T47D (cell line): ENCODE measurements at regions not wholly inside any gene's neighbourhood (a gene's known extent, or its start where the extent isn't known, plus 50 kb on each side); places are given as distances from the start of the nearest gene placed in this dataset.

Source experiments
- DNase-seq, 2 experiments: peaks; one replicate each; pipeline versions ENCODE4 v3.0.0 to v3.0.0-alpha.2; 2011 to 2012; ENCODE audit warnings: low read depth in 1 of 2, low spot score in 1 of 2
- JUND ChIP-seq: IDR thresholded peaks from 2 replicates; pipeline ENCODE4 v1.6.1; 2012; ENCODE audit warnings: low read depth
- in situ Hi-C: cut with HindIII; loops from 2 replicates; pipeline ENCODE4 v1.10.0; 2016; ENCODE audit warnings: low sequenced_read_pairs, low pct_unique_long_range_greater_than_20kb

- in situ Hi-C loops, result no loop called here
- no peak for TF ChIP-seq JUND
- DNase-seq, result no peak
Measured at GRCh38 chrX:40462795-40463194, 118.0 kb upstream of the ATP6AP2 start.

DNA sequence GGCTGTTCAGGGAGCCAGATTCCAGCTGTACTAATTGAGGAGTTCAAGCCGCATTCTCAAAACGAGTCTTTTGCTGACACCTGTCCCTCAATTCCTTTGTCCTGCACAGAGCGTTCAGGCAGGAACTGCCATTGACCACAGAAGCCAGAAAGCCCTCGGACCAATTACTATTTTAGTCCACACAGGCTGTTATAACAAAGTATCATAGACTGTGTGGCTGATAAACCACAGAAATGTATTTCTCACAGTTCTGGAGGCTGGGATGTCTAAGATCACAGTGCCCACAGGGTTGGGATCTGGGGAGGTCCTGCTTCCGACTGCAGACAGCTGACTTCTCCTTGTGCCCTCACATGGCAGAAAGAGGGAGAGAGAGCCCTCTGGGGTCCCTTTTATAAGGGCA, 119.8 kb upstream of the ATP6AP2 start:
- DNase-seq, result no peak
- in situ Hi-C loops, result no loop called here
- no peak for TF ChIP-seq JUND

DNA sequence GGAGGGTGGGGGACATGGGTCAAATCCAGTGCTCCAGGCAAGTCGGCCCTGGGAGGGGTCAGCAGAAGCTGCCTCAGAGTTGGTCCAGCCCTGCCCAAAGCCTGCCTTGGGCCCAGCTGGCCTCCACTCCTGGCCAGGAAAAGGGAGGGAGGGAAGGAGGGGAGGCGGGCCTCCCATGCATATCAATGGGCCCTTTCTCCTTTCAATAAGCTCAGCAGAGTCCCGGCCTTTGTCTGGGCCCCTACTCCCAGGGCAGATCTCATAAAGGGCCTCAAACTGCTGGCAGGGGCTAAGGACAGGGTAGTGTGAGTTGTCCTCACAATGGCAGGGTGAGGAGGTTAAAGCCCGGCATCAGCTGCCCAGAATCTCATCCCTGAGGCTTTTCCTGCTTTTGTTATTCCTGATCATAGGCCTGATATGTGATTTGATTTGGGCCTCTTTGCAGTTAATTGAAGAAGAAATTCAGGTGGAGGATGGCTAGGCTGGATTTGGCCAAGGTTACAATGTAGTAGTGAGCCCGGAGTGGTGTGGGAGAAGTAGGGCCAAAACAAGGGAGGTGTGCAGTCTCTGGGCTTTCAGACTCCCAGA, 121.1 kb upstream of the ATP6AP2 start:
- TF ChIP-seq JUND, result no peak
- DNase-seq, result no peak
- in situ Hi-C loops, result no loop called here

GRCh38 chrX:40457406-40457805, 123.4 kb upstream of the ATP6AP2 start:
- in situ Hi-C loops, result no loop called here
- DNase-seq, result no peak
- no peak for TF ChIP-seq JUND

- TF ChIP-seq JUND, result no peak
- no peak for DNase-seq
Measured at GRCh38 chrX:40452031-40452430, 128.7 kb upstream of the ATP6AP2 start.

GRCh38 chrX:40449956-40450706, 130.6 kb upstream of the ATP6AP2 start:
- in situ Hi-C loops, result no loop called here
- TF ChIP-seq JUND, result no peak
- no peak for DNase-seq

More at GRCh38 chrX:40452031-40452430, 128.7 kb upstream of the ATP6AP2 start:
- in situ Hi-C loops, result no loop called here

- DNase-seq, result no peak
- TF ChIP-seq JUND, result no peak
- in situ Hi-C loops, result no loop called here
Measured at GRCh38 chrX:40449396-40449795, 131.4 kb upstream of the ATP6AP2 start.

GRCh38 chrX:40448793-40449192, 132.0 kb upstream of the ATP6AP2 start:
- no peak for DNase-seq
- no peak for TF ChIP-seq JUND

GRCh38 chrX:40446921-40447320, 133.8 kb upstream of the ATP6AP2 start:
- in situ Hi-C loops, result no loop called here

More at GRCh38 chrX:40448793-40449192, 132.0 kb upstream of the ATP6AP2 start:
- in situ Hi-C loops, result no loop called here

GRCh38 chrX:40445691-40446090, 135.1 kb upstream of the ATP6AP2 start:
- DNase-seq, result no peak
- TF ChIP-seq JUND, result no peak
- in situ Hi-C loops, result no loop called here

More at GRCh38 chrX:40446921-40447320, 133.8 kb upstream of the ATP6AP2 start:
- no peak for DNase-seq
- TF ChIP-seq JUND, result no peak

DNA sequence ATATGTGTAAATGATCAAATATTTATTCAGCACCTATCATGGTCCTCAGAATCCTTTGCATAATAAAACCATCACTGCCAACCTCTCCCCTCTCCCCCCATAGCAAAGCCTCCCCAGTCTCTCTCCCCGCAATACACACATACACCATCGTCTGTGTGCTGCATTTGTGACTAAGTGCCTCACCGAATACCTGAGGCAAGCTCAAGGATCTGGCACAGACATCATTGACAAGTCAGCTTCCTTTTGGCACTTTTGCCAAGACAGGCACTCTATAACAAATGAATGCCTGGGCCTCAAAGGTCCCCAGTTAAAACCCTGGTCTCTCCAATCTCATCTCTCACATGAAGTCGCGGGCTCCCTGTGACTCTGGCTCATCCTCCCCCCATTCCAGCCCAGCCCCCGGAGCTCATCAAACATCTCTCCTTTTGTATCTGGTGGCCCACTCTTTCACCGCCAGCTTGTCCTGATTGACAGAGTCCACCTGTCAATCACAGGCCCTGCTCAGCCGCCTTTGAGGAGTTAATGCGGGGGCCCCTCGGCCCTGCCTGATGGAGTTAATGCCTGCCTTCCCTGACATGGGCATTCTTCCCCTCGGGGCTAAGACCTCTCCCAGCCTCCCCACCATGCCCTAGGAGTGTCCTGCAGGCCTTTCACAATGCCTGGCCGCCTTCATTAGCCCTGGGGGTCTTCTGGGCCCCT, 135.8 kb upstream of the ATP6AP2 start:
- in situ Hi-C loops, result no loop called here
- no peak for TF ChIP-seq JUND
- peak in 1 of 2 experiments; percentile 17 for DNase-seq

DNA sequence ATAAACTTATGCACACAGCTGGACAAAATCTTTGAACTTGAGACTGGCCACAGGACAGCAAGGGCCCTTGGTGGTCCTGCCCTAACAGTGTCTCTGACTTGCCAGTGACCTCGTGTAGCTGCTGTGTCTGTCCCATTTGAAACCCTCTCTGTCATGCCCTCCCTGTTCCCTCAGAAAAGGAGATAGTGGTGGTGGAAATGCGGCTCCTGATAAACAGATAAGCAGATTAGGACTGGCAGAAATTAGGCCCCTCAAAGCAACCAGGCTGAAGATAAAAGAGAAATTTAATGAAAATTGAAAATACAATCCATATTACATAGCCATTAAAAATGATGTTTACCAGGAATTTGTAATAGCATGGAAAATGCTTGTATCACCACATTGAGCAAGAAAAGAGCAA, 136.6 kb upstream of the ATP6AP2 start:
- in situ Hi-C loops, result no loop called here
- TF ChIP-seq JUND, result no peak
- DNase-seq, result no peak

DNA sequence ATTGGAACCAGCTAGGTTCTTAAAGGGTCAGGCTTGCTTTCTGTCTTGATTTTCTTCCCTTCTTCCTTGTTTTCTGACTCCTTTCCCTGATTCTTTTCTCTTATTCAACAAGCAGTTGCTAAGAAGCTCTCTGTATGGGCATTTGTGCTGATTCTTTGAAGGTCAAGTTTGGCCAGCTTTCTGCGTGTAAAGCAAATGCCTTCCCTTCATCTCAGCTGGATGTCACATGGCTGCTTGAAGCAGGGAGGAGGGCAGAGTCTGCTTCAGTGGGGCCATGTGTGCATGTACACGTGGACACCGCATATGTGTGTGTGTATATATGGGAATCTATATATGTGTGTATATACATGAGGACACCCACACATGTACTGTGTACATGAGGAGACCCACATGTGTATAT, 139.9 kb upstream of the ATP6AP2 start:
- in situ Hi-C loops, result no loop called here
- no peak for DNase-seq
- TF ChIP-seq JUND, result no peak
